RWPE2 (cell line): ENCODE measurements at regions not wholly inside any gene's neighbourhood (a gene's known extent, or its start where the extent isn't known, plus 50 kb on each side); places are given as distances from the start of the nearest gene placed in this dataset.

Experiments used
- ATAC-seq: fragments of 200-7000 bp; cut with Tn5 transposase; 3 replicates; pipeline ENCODE4 v1.9.1; 2021; ENCODE audit warnings: low read depth
- DNase-seq: peaks from one replicate; pipeline ENCODE4 v3.0.0-alpha.2; 2020; ENCODE audit warnings: low spot score
- H3K27ac ChIP-seq: fragments of 450-650 bp; 2 replicates; pipeline ENCODE4 v1.5.1; 2017; ENCODE audit warnings: mild to moderate bottlenecking; ENCODE audit not compliant: poor library complexity, severe bottlenecking
- H3K27me3 ChIP-seq: fragments of 250-450 bp; sonication (Bioruptor Pico); 2 replicates; pipeline ENCODE4 v1.5.1; 2021; ENCODE audit warnings: mild to moderate bottlenecking, moderate library complexity; ENCODE audit not compliant: insufficient read depth, poor library complexity, severe bottlenecking
- H3K36me3 ChIP-seq: fragments of 250-450 bp; sonication (Bioruptor Pico); 2 replicates; pipeline ENCODE4 v1.5.1; 2020; ENCODE audit warnings: low read depth, mild to moderate bottlenecking, moderate library complexity
- H3K4me1 ChIP-seq: fragments of 250-450 bp; sonication (Bioruptor Pico); 2 replicates; pipeline ENCODE4 v1.5.1; 2021; ENCODE audit warnings: mild to moderate bottlenecking, moderate library complexity; ENCODE audit not compliant: insufficient read depth, poor library complexity, severe bottlenecking
- H3K4me3 ChIP-seq: fragments of 250-450 bp; sonication (Bioruptor Pico); 2 replicates; pipeline ENCODE4 v1.5.1; 2021; ENCODE audit warnings: mild to moderate bottlenecking, moderate library complexity; ENCODE audit not compliant: severe bottlenecking
- H3K9me3 ChIP-seq: fragments of 250-450 bp; sonication (Bioruptor Pico); 2 replicates; pipeline ENCODE4 v1.5.1; 2021; ENCODE audit warnings: mild to moderate bottlenecking, moderate library complexity; ENCODE audit not compliant: severe bottlenecking
- CTCF ChIP-seq: fragments of 450-650 bp; IDR thresholded peaks from one replicate; pipeline ENCODE4 v1.5.1; 2017; ENCODE audit warnings: mild to moderate bottlenecking, moderate library complexity; ENCODE audit not compliant: poor library complexity, severe bottlenecking

GRCh38 chr13:34224877-34225276 lies 406.9 kb downstream of the RFC3 start:
- Histone ChIP-seq H3K4me3 (no peak overlapping the region), H3K36me3 (no peaks in the 10 kb centered on the region), H3K27me3 (no peaks in the 10 kb centered on the region), H3K9me3 (no peaks in the 10 kb centered on the region), H3K27ac (no peak overlapping the region), H3K4me1 (no peaks in the 10 kb centered on the region)
- no peak for DNase-seq
- TF ChIP-seq CTCF, result no peak
- no peak for ATAC-seq

- no peak for TF ChIP-seq CTCF
- no peak for DNase-seq
- H3K27ac ChIP-seq, result no peak overlapping the region
- no peaks in the 10 kb centered on the region for H3K9me3 ChIP-seq
- no peaks in the 10 kb centered on the region for H3K27me3 ChIP-seq
- H3K4me1 ChIP-seq, result no peaks in the 10 kb centered on the region
- no peak for ATAC-seq
- H3K4me3 ChIP-seq, result no peak overlapping the region
- no peaks in the 10 kb centered on the region for H3K36me3 ChIP-seq
Measured at GRCh38 chr13:34230271-34230670, 412.3 kb downstream of the RFC3 start.

GRCh38 chr13:34241332-34241731 lies 423.4 kb downstream of the RFC3 start:
- no peak overlapping the region for H3K27ac ChIP-seq
- no peak for ATAC-seq

GRCh38 chr13:34243403-34243802 lies 425.5 kb downstream of the RFC3 start:
- no peaks in the 10 kb centered on the region for H3K36me3 ChIP-seq
- no peaks in the 10 kb centered on the region for H3K9me3 ChIP-seq
- no peak for DNase-seq

More at GRCh38 chr13:34241332-34241731, 423.4 kb downstream of the RFC3 start:
- Histone ChIP-seq H3K27me3 (no peaks in the 10 kb centered on the region), H3K4me1 (peaks cover 4% of the 10 kb centered on the region), H3K9me3 (peaks cover 2% of the 10 kb centered on the region), H3K36me3 (no peaks in the 10 kb centered on the region), H3K4me3 (no peak overlapping the region)
- no peak for DNase-seq
- no peak for TF ChIP-seq CTCF

More at GRCh38 chr13:34243403-34243802, 425.5 kb downstream of the RFC3 start:
- H3K4me1 ChIP-seq, result peaks cover 20% of the 10 kb centered on the region
- no peak for TF ChIP-seq CTCF
- H3K4me3 ChIP-seq, result no peak overlapping the region
- H3K27ac ChIP-seq, result no peak overlapping the region
- no peak for ATAC-seq
- no peaks in the 10 kb centered on the region for H3K27me3 ChIP-seq
